Thoracic aorta (tissue), 2 donors: ENCODE measurements at regions not wholly inside any gene's neighbourhood (a gene's known extent, or its start where the extent isn't known, plus 50 kb on each side); places are given as distances from the start of the nearest gene placed in this dataset.
"Not testable (repeated sequence)": the region's sequence is repeated elsewhere in the genome, so short reads cannot be mapped to it uniquely, and the experiment has no call there.

Experiments
- ATAC-seq: fragments of 150-250 bp; one replicate; pipeline ENCODE4 v1.8.0; 2017; ENCODE audit warnings: low read depth; ENCODE audit not compliant: insufficient number of reproducible peaks, low FRiP score
- DNase-seq: peaks from one replicate; pipeline ENCODE4 v3.0.0-alpha.2; 2020; ENCODE audit warnings: low spot score
- H3K27ac ChIP-seq, 2 donors: fragments of 200-600 bp; sonication (generic); 1 replicate in 1 of 2; 2 replicates in 1 of 2; pipeline ENCODE4 v1.5.1; 2016; ENCODE audit warnings: mild to moderate bottlenecking in 2 of 2, moderate library complexity in 2 of 2
- H3K27me3 ChIP-seq: fragments of 200-600 bp; sonication (generic); replicated peaks from 2 replicates; pipeline ENCODE4 v1.6.0; 2016; ENCODE audit warnings: mild to moderate bottlenecking; ENCODE audit not compliant: insufficient read depth
- H3K36me3 ChIP-seq: fragments of 200-600 bp; sonication (generic); one replicate; pipeline ENCODE4 v1.5.1; 2016
- H3K4me1 ChIP-seq, 2 donors: fragments of 200-600 bp; sonication (generic); 1 replicate in 1 of 2; 2 replicates in 1 of 2; pipeline versions ENCODE4 v1.5.1 to v1.6.0; 2016; ENCODE audit warnings: low read depth in 2 of 2, mild to moderate bottlenecking in 1 of 2; ENCODE audit not compliant: control insufficient read depth in 1 of 2
- H3K4me3 ChIP-seq: fragments of 200-600 bp; sonication (generic); 2 replicates; pipeline ENCODE4 v1.5.1; 2016; ENCODE audit warnings: mild to moderate bottlenecking
- H3K9me3 ChIP-seq: fragments of 200-600 bp; sonication (generic); 2 replicates; pipeline ENCODE4 v1.5.1; 2016
- CTCF ChIP-seq: fragments of 200-600 bp; sonication (generic); IDR thresholded peaks from one replicate; pipeline ENCODE4 v1.5.1; 2019; ENCODE audit warnings: antibody characterized with exemption

GRCh38 chr5:36397901-36398536, 96.3 kb upstream of the RANBP3L start:
- no peak overlapping the region for H3K4me3 ChIP-seq
- DNase-seq (no peak), ATAC-seq (no peak)
- H3K9me3 ChIP-seq, result no peaks in the 10 kb centered on the region
- H3K27me3 ChIP-seq, result no peaks in the 10 kb centered on the region
- no peak overlapping the region for H3K27ac ChIP-seq
- peaks cover 8 to 12% of the 10 kb centered on the region in 2 donors for H3K4me1 ChIP-seq
- no peaks in the 10 kb centered on the region for H3K36me3 ChIP-seq
- TF ChIP-seq CTCF, result peak; percentile 17

GRCh38 chr5:36402512-36402906, 100.8 kb upstream of the RANBP3L start:
- DNase-seq (no peak), ATAC-seq (no peak)
- no peaks in the 10 kb centered on the region for H3K36me3 ChIP-seq
- no peak overlapping the region for H3K4me3 ChIP-seq
- H3K27me3 ChIP-seq, result no peaks in the 10 kb centered on the region
- no peaks in the 10 kb centered on the region for H3K9me3 ChIP-seq
- TF ChIP-seq CTCF, result no peak
- H3K4me1 ChIP-seq, result peaks cover 0 to 17% of the 10 kb centered on the region in 2 donors
- no peak overlapping the region for H3K27ac ChIP-seq

- peaks cover 0 to 17% of the 10 kb centered on the region in 2 donors for H3K4me1 ChIP-seq
- no peak for TF ChIP-seq CTCF
- H3K27me3 ChIP-seq, result no peaks in the 10 kb centered on the region
- ATAC-seq, result no peak
- H3K4me3 ChIP-seq, result no peak overlapping the region
- H3K36me3 ChIP-seq, result no peaks in the 10 kb centered on the region
- no peaks in the 10 kb centered on the region for H3K9me3 ChIP-seq
- H3K27ac ChIP-seq, result peak overlapping the region in 1 of 2 donors; percentile 41
- no peak for DNase-seq
These were observed 102.1 kb upstream of the RANBP3L start for GRCh38 chr5:36403632-36404311.

GRCh38 chr5:36406023-36406422, 104.3 kb upstream of the RANBP3L start:
- Histone ChIP-seq H3K4me3 (no peak overlapping the region), H3K9me3 (no peaks in the 10 kb centered on the region), H3K4me1 (peaks cover 0 to 17% of the 10 kb centered on the region in 2 donors), H3K27me3 (no peaks in the 10 kb centered on the region), H3K36me3 (no peaks in the 10 kb centered on the region), H3K27ac (no peak overlapping the region)
- no peak for DNase-seq
- TF ChIP-seq CTCF, result no peak
- no peak for ATAC-seq

GRCh38 chr5:36407396-36407795, 105.7 kb upstream of the RANBP3L start:
- H3K36me3 ChIP-seq, result no peaks in the 10 kb centered on the region
- H3K9me3 ChIP-seq, result no peaks in the 10 kb centered on the region
- H3K27me3 ChIP-seq, result no peaks in the 10 kb centered on the region
- no peak for ATAC-seq
- peaks cover 0 to 17% of the 10 kb centered on the region in 2 donors for H3K4me1 ChIP-seq
- H3K4me3 ChIP-seq, result no peak overlapping the region
- no peak for TF ChIP-seq CTCF
- no peak for DNase-seq
- no peak overlapping the region for H3K27ac ChIP-seq

GRCh38 chr5:36409711-36410110, 108.0 kb upstream of the RANBP3L start:
- not testable (repeated sequence) for H3K4me1 ChIP-seq, DNase-seq, H3K4me3 ChIP-seq, H3K36me3 ChIP-seq, ATAC-seq, H3K27ac ChIP-seq, H3K9me3 ChIP-seq, H3K27me3 ChIP-seq

- DNase-seq, result not testable (repeated sequence)
These were observed 109.0 kb upstream of the RANBP3L start for GRCh38 chr5:36410672-36411071.

More at GRCh38 chr5:36410672-36411071, 109.0 kb upstream of the RANBP3L start:
- ATAC-seq, H3K36me3 ChIP-seq, H3K9me3 ChIP-seq, H3K27ac ChIP-seq, H3K4me1 ChIP-seq, H3K4me3 ChIP-seq, H3K27me3 ChIP-seq: not testable (repeated sequence)
